ENCODE measurements at regions not wholly inside any gene's neighbourhood (a gene's known extent, or its start where the extent isn't known, plus 50 kb on each side); places are given as distances from the start of the nearest gene placed in this dataset.

GRCh38 chr14:28121512-28122297 lies 644.9 kb upstream of the FOXG1 start:
- no peak for ATAC-seq
- intact Hi-C loops (cut with DNase I), result no loop called here
- H3K4me1 ChIP-seq, result no peaks in the 10 kb centered on the region
- no peaks in the 10 kb centered on the region for H3K9me3 ChIP-seq
- DNase-seq, result no peak
- TF ChIP-seq CTCF (IDR thresholded peaks at IDR 0.05), result no peak
- no peak overlapping the region for H3K4me3 ChIP-seq
- no peak overlapping the region for H3K27ac ChIP-seq
- H3K36me3 ChIP-seq, result no peaks in the 10 kb centered on the region
- H3K27me3 ChIP-seq, result no peaks in the 10 kb centered on the region

GRCh38 chr14:28130610-28131284 lies 635.8 kb upstream of the FOXG1 start:
- Histone ChIP-seq H3K9me3 (no peaks in the 10 kb centered on the region), H3K36me3 (no peaks in the 10 kb centered on the region), H3K4me1 (no peaks in the 10 kb centered on the region), H3K27me3 (no peaks in the 10 kb centered on the region), H3K4me3 (no peak overlapping the region), H3K27ac (no peak overlapping the region)
- ATAC-seq (no peak), DNase-seq (no peak)
- TF ChIP-seq CTCF (IDR thresholded peaks at IDR 0.05), result no peak
- intact Hi-C loops (cut with DNase I), result no loop called here

GRCh38 chr14:28138341-28138740 lies 628.2 kb upstream of the FOXG1 start:
- H3K36me3 ChIP-seq, result no peaks in the 10 kb centered on the region
- intact Hi-C loops (cut with DNase I), result no loop called here
- ATAC-seq (no peak), DNase-seq (no peak)
- no peaks in the 10 kb centered on the region for H3K9me3 ChIP-seq
- no peaks in the 10 kb centered on the region for H3K27me3 ChIP-seq
- no peak overlapping the region for H3K4me3 ChIP-seq
- no peak for TF ChIP-seq CTCF (IDR thresholded peaks at IDR 0.05)
- no peak overlapping the region for H3K27ac ChIP-seq
- no peaks in the 10 kb centered on the region for H3K4me1 ChIP-seq

GRCh38 chr14:28141662-28142061 lies 624.9 kb upstream of the FOXG1 start:
- no peak for ATAC-seq
- no peaks in the 10 kb centered on the region for H3K36me3 ChIP-seq
- intact Hi-C loops (cut with DNase I), result no loop called here
- H3K27me3 ChIP-seq, result no peaks in the 10 kb centered on the region
- no peak for TF ChIP-seq CTCF (IDR thresholded peaks at IDR 0.05)
- no peaks in the 10 kb centered on the region for H3K4me1 ChIP-seq
- H3K4me3 ChIP-seq, result no peak overlapping the region
- H3K9me3 ChIP-seq, result no peaks in the 10 kb centered on the region
- no peak overlapping the region for H3K27ac ChIP-seq
- DNase-seq, result no peak

- Histone ChIP-seq H3K27ac (no peak overlapping the region), H3K9me3 (no peaks in the 10 kb centered on the region), H3K4me1 (no peaks in the 10 kb centered on the region), H3K27me3 (no peaks in the 10 kb centered on the region), H3K36me3 (no peaks in the 10 kb centered on the region), H3K4me3 (no peak overlapping the region)
- DNase-seq (no peak), ATAC-seq (no peak)
- TF ChIP-seq CTCF (IDR thresholded peaks at IDR 0.05), result no peak
- intact Hi-C loops (cut with DNase I), result no loop called here
These were observed 624.1 kb upstream of the FOXG1 start for GRCh38 chr14:28142400-28143015.
